ENCODE measurements at regions not wholly inside any gene's neighbourhood (a gene's known extent, or its start where the extent isn't known, plus 50 kb on each side); places are given as distances from the start of the nearest gene placed in this dataset.

- H3K27ac ChIP-seq (ENCODE audit: low read depth, low read length) = no peak overlapping the region
Observed at GRCh38 chr9:73037613-73038012, 84.8 kb upstream of the ALDH1A1 start.

GRCh38 chr9:73034962-73035361 is 82.1 kb upstream of the ALDH1A1 start:
- Histone ChIP-seq H3F3A (ENCODE audit: control insufficient read depth, insufficient read depth) (no peaks in the 10 kb centered on the region), H3K9me3 (ENCODE audit: control insufficient read depth, insufficient read depth, low read length) (no peaks in the 10 kb centered on the region), H3K79me2 (ENCODE audit: control insufficient read depth, low read length) (no peaks in the 10 kb centered on the region), H3K4me3 (ENCODE audit: low read length) (no peak overlapping the region), H3K4me2 (ENCODE audit: low read length) (no peak overlapping the region), H3K36me3 (ENCODE audit: control insufficient read depth, low read length) (no peaks in the 10 kb centered on the region), H4K20me1 (ENCODE audit: control insufficient read depth, insufficient read depth, low read depth, low read length) (no peaks in the 10 kb centered on the region), H3K4me1 (ENCODE audit: control insufficient read depth, low read length) (no peaks in the 10 kb centered on the region), H3K27me3 (ENCODE audit: control insufficient read depth, low read length) (peaks cover 13% of the 10 kb centered on the region), H3K27ac (ENCODE audit: low read depth, low read length) (no peak overlapping the region), H3K9me2 (replicated peaks; ENCODE audit: control insufficient read depth, low read length) (no peaks in the 10 kb centered on the region)
- TF ChIP-seq EZH2phosphoT487 (IDR thresholded peaks at IDR 0.05; ENCODE audit: borderline replicate concordance, low read length) (no peak), CTCF (IDR thresholded peaks at IDR 0.05; ENCODE audit: low read depth, low read length, poor library complexity, severe bottlenecking) (no peak)

More at GRCh38 chr9:73037613-73038012, 84.8 kb upstream of the ALDH1A1 start:
- Histone ChIP-seq H4K20me1 (ENCODE audit: control insufficient read depth, insufficient read depth, low read depth, low read length) (no peaks in the 10 kb centered on the region), H3K4me3 (ENCODE audit: low read length) (no peak overlapping the region), H3K4me1 (ENCODE audit: control insufficient read depth, low read length) (no peaks in the 10 kb centered on the region), H3K36me3 (ENCODE audit: control insufficient read depth, low read length) (no peaks in the 10 kb centered on the region), H3F3A (ENCODE audit: control insufficient read depth, insufficient read depth) (no peaks in the 10 kb centered on the region), H3K9me3 (ENCODE audit: control insufficient read depth, insufficient read depth, low read length) (no peaks in the 10 kb centered on the region), H3K9me2 (replicated peaks; ENCODE audit: control insufficient read depth, low read length) (no peaks in the 10 kb centered on the region), H3K27me3 (ENCODE audit: control insufficient read depth, low read length) (peaks cover 13% of the 10 kb centered on the region), H3K79me2 (ENCODE audit: control insufficient read depth, low read length) (no peaks in the 10 kb centered on the region), H3K4me2 (ENCODE audit: low read length) (no peak overlapping the region)
- no peak for TF ChIP-seq EZH2phosphoT487 (IDR thresholded peaks at IDR 0.05; ENCODE audit: borderline replicate concordance, low read length)
- TF ChIP-seq CTCF (IDR thresholded peaks at IDR 0.05; ENCODE audit: low read depth, low read length, poor library complexity, severe bottlenecking) = no peak

- no peaks in the 10 kb centered on the region for H3K36me3 ChIP-seq (ENCODE audit: control insufficient read depth, low read length)
- H3F3A ChIP-seq (ENCODE audit: control insufficient read depth, insufficient read depth) = no peaks in the 10 kb centered on the region
- peaks cover 21% of the 10 kb centered on the region for H3K27me3 ChIP-seq (ENCODE audit: control insufficient read depth, low read length)
- H3K4me2 ChIP-seq (ENCODE audit: low read length) = no peak overlapping the region
- H3K27ac ChIP-seq (ENCODE audit: low read depth, low read length) = no peak overlapping the region
- TF ChIP-seq EZH2phosphoT487 (IDR thresholded peaks at IDR 0.05; ENCODE audit: borderline replicate concordance, low read length) = no peak
- TF ChIP-seq CTCF (IDR thresholded peaks at IDR 0.05; ENCODE audit: low read depth, low read length, poor library complexity, severe bottlenecking) = no peak
- no peaks in the 10 kb centered on the region for H4K20me1 ChIP-seq (ENCODE audit: control insufficient read depth, insufficient read depth, low read depth, low read length)
- no peaks in the 10 kb centered on the region for H3K79me2 ChIP-seq (ENCODE audit: control insufficient read depth, low read length)
- H3K4me1 ChIP-seq (ENCODE audit: control insufficient read depth, low read length) = peaks cover 13% of the 10 kb centered on the region
- H3K9me3 ChIP-seq (ENCODE audit: control insufficient read depth, insufficient read depth, low read length) = no peaks in the 10 kb centered on the region
- no peaks in the 10 kb centered on the region for H3K9me2 ChIP-seq (replicated peaks; ENCODE audit: control insufficient read depth, low read length)
- no peak overlapping the region for H3K4me3 ChIP-seq (ENCODE audit: low read length)
Observed at GRCh38 chr9:73031350-73031749, 78.5 kb upstream of the ALDH1A1 start.

All from DOHH2 (cell line).